Mucosa of descending colon (tissue), 3 donors: ENCODE measurements at regions not wholly inside any gene's neighbourhood (a gene's known extent, or its start where the extent isn't known, plus 50 kb on each side); places are given as distances from the start of the nearest gene placed in this dataset.

Experiments
- ATAC-seq: fragments of 200-7000 bp; cut with Tn5 transposase; one replicate; pipeline ENCODE4 v1.9.1; 2020; ENCODE audit warnings: mild to moderate bottlenecking, moderate library complexity
- DNase-seq, 3 donors: peaks; one replicate each; pipeline ENCODE4 v3.0.0-alpha.2; 2020
- H3K36me3 ChIP-seq: fragments of 200-600 bp; one replicate; pipeline ENCODE4 v1.8.0; 2021; ENCODE audit warnings: low read depth, mild to moderate bottlenecking
- H3K4me1 ChIP-seq: fragments of 200-600 bp; one replicate; pipeline ENCODE4 v1.8.0; 2021; ENCODE audit warnings: low read depth, mild to moderate bottlenecking
- H3K4me3 ChIP-seq: fragments of 200-600 bp; one replicate; pipeline ENCODE4 v1.8.0; 2021; ENCODE audit warnings: mild to moderate bottlenecking
- H3K9me3 ChIP-seq: fragments of 200-600 bp; one replicate; pipeline ENCODE4 v1.8.0; 2021; ENCODE audit warnings: mild to moderate bottlenecking
- intact Hi-C, 2 donors: fragments of 100-400 bp; cut with DNase I in 1 of 2; cut with micrococcal nuclease in 1 of 2; formaldehyde crosslinking; loops; one replicate each; pipeline versions ENCODE4 v1.11.0 to v1.11.1; 2022; cut with DNase I, micrococcal nuclease
- TF ChIP-seq, protein P1 (sequence below): fragments of 200-600 bp; IDR thresholded peaks from one replicate; pipeline ENCODE4 v1.8.0; 2022; ENCODE audit warnings: antibody characterized with exemption, mild to moderate bottlenecking
- donor health status: DM: no; HTN: no; CAD: no; lungs with moderate emphysema.
- donor health status: DM: no; HTN: no; CAD: no.
- donor health status: DM: no; HTN: yes; CAD: no.

DNA sequence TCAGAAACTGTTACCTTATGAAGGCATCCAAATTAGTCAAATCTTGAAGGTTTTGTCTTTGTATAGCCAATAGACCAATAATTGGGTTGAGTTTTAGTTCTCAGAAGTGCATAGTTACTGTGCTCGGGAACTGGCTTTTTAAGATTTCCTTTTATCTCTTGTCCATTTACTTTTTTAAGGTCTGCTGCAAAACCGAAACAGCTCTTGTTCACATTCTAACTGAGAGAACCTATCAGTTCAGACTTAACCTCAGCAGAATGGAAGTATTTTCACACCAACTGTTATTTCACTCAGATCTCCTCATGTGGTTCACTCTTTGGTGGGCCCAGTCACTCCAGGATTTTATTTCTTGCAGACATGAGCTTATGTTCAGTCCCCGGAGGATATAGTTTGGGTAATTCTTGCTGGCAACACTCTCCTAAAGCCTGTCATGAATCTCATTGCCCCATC lies 55.5 kb downstream of the TPBG start:
- intact Hi-C loops = no loop called here
- DNase-seq = no peak
- no peak for ATAC-seq

DNA sequence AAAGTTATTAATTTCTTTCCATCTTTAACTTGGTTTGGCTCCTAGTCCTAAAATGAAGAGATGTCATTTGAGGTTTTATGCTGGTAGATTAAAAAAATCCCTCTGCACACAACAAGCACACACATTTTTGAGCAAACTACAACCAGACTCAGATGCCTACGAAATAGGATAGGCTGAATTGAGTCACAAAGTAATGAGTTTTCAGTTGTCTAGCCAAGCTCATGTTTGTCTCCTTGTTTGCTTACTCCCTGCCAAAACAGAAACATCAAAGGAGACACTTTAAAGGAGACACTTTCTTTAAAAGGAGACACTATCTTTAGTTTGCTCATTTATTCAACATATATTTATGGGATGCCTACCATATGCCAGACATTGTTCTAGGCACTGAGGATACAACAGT lies 56.2 kb downstream of the TPBG start:
- no peak for ATAC-seq
- no peaks in the 10 kb centered on the region for H3K36me3 ChIP-seq
- intact Hi-C loops = no loop called here
- DNase-seq = no peak
- no peaks in the 10 kb centered on the region for H3K4me1 ChIP-seq
- no peak overlapping the region for H3K4me3 ChIP-seq
- TF ChIP-seq, protein P1, sequence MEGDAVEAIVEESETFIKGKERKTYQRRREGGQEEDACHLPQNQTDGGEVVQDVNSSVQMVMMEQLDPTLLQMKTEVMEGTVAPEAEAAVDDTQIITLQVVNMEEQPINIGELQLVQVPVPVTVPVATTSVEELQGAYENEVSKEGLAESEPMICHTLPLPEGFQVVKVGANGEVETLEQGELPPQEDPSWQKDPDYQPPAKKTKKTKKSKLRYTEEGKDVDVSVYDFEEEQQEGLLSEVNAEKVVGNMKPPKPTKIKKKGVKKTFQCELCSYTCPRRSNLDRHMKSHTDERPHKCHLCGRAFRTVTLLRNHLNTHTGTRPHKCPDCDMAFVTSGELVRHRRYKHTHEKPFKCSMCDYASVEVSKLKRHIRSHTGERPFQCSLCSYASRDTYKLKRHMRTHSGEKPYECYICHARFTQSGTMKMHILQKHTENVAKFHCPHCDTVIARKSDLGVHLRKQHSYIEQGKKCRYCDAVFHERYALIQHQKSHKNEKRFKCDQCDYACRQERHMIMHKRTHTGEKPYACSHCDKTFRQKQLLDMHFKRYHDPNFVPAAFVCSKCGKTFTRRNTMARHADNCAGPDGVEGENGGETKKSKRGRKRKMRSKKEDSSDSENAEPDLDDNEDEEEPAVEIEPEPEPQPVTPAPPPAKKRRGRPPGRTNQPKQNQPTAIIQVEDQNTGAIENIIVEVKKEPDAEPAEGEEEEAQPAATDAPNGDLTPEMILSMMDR = no peak
- no peaks in the 10 kb centered on the region for H3K9me3 ChIP-seq

More for the DNA sequence above, 55.5 kb downstream of the TPBG start:
- Histone ChIP-seq H3K4me3 (no peak overlapping the region), H3K9me3 (no peaks in the 10 kb centered on the region), H3K36me3 (no peaks in the 10 kb centered on the region), H3K4me1 (no peaks in the 10 kb centered on the region)
- TF ChIP-seq, protein P1 = no peak

DNA sequence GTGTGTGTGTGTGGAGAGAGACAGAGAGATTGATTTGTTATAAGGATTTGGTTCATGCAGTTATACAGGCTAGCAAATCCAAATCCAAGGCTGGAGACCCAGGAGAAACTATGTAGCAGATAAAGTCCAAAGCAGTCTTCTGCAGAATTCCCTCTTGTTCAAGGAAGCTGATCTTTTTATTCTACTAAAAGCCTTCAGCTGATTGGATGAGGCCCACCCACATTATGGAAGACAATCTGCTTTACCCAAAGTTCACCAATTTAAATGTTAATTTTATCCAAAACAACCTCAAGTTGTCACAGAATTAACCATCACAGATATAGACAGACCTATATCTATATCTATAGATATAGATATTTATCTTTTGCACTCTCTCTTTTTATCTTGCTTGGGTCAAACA lies 67.0 kb downstream of the TPBG start:
- H3K4me3 ChIP-seq = no peak overlapping the region
- no peak for DNase-seq
- intact Hi-C loops = no loop called here

DNA sequence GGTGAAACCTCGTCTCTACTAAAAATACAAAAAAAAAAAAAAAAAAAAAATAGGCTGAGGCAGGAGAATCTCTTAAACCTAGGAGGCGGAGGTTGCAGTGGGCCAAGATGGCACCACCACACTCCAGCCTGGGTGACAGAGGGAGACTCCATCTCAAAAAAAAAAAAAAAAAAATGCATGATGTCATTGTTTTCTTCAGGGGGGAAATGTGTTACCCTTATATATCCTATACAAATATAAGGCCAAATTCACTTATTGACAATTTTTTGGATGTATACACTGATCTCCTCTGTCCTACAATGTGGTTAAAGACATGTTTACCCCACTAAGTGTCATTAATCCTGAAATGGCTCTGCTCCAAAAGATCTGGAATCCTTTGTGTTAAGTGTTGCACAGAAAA lies 73.1 kb downstream of the TPBG start:
- ATAC-seq (no peak), DNase-seq (no peak)
- Histone ChIP-seq H3K4me3 (no peak overlapping the region), H3K9me3 (no peaks in the 10 kb centered on the region), H3K4me1 (no peaks in the 10 kb centered on the region), H3K36me3 (no peaks in the 10 kb centered on the region)
- intact Hi-C loops = no loop called here
- TF ChIP-seq, protein P1 = no peak

More for the DNA sequence above, 67.0 kb downstream of the TPBG start:
- Histone ChIP-seq H3K9me3 (no peaks in the 10 kb centered on the region), H3K36me3 (no peaks in the 10 kb centered on the region), H3K4me1 (no peaks in the 10 kb centered on the region)
- no peak for ATAC-seq
- TF ChIP-seq, protein P1 = no peak

DNA sequence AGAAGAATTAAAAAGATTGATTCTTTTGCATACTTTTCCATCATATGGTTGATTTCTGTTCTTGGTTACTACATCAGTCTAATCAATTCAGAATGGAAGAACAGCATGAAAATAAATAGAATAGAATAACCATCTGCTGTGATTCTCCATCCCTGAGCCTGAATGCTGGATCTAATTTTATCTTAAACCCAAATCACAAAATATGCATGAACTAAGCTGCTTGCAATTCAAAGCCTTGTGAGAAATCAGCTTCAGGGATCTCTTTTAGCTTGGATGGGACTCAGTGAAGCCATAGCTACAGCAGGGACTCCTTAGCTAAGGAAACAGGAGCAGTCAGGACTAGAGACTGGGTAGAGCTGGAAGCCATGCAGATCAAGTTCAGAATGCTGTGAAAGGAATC lies 74.1 kb downstream of the TPBG start:
- Histone ChIP-seq H3K4me3 (no peak overlapping the region), H3K4me1 (no peaks in the 10 kb centered on the region), H3K9me3 (no peaks in the 10 kb centered on the region), H3K36me3 (no peaks in the 10 kb centered on the region)
- no peak for DNase-seq
- TF ChIP-seq, protein P1 = no peak
- intact Hi-C loops = no loop called here
- no peak for ATAC-seq
